A673 (cell line): ENCODE measurements at regions not wholly inside any gene's neighbourhood (a gene's known extent, or its start where the extent isn't known, plus 50 kb on each side); places are given as distances from the start of the nearest gene placed in this dataset.

Experiments
- EZH2 ChIP-seq: fragments of 200-600 bp; sonication (generic); IDR thresholded peaks from 2 replicates; pipeline ENCODE4 v1.6.1; 2017; ENCODE audit warnings: borderline replicate concordance, low read depth, mild to moderate bottlenecking, mixed read lengths, antibody characterized with exemption, low read length; ENCODE audit not compliant: poor library complexity, severe bottlenecking
- TF ChIP-seq, protein P1 (sequence below): fragments of 300-800, 200-600 bp; sonication (generic); conservative IDR thresholded peaks from 2 replicates; pipeline ENCODE4 v1.5.1; 2017; ENCODE audit warnings: low read depth, mild to moderate bottlenecking, antibody characterized with exemption, low read length, moderate library complexity, mixed read lengths

DNA sequence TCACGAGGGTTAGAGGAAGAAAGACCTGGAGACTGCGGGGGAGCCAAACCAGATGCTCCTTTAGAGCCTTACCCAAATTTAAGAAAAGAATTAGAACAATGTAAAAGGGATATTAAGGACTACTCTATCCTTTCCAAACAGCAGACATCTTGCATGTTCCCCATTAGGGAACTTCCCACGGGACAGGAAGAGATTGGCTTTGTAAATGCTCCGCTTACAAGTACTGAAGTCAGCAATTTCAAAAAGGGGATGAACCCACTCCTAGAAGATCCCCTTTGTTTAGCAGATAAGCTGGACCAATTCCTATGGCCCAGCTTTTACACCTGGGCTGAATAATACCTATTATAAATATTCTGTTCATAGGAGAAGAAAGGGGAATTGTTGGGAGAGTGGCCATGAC lies 74.2 kb downstream of the APOBEC1 start:
- TF ChIP-seq, protein P1, sequence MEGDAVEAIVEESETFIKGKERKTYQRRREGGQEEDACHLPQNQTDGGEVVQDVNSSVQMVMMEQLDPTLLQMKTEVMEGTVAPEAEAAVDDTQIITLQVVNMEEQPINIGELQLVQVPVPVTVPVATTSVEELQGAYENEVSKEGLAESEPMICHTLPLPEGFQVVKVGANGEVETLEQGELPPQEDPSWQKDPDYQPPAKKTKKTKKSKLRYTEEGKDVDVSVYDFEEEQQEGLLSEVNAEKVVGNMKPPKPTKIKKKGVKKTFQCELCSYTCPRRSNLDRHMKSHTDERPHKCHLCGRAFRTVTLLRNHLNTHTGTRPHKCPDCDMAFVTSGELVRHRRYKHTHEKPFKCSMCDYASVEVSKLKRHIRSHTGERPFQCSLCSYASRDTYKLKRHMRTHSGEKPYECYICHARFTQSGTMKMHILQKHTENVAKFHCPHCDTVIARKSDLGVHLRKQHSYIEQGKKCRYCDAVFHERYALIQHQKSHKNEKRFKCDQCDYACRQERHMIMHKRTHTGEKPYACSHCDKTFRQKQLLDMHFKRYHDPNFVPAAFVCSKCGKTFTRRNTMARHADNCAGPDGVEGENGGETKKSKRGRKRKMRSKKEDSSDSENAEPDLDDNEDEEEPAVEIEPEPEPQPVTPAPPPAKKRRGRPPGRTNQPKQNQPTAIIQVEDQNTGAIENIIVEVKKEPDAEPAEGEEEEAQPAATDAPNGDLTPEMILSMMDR = no peak
- TF ChIP-seq EZH2 = no peak
